ENCODE measurements at regions not wholly inside any gene's neighbourhood (a gene's known extent, or its start where the extent isn't known, plus 50 kb on each side); places are given as distances from the start of the nearest gene placed in this dataset.
"Not testable (repeated sequence)": the region's sequence is repeated elsewhere in the genome, so short reads cannot be mapped to it uniquely, and the experiment has no call there.

GRCh38 chr20:48214601-48215000 lies 429.3 kb upstream of the SULF2 start:
- DNase-seq (ENCODE audit: extremely low spot score): no peak
- WGBS: 67% methylated on average over 4 of the region's 5 CpGs
- Histone ChIP-seq H3K36me3 (no peaks in the 10 kb centered on the region), H3K9me3 (no peaks in the 10 kb centered on the region), H3K4me3 (no peak overlapping the region), H3K27ac (replicated peaks in 1 of 4) (no peak overlapping the region), H3K27me3 (no peaks in the 10 kb centered on the region), H3K4me1 (peaks cover 0 to 8% (median 6%) of the 10 kb centered on the region in 4 donors)
- intact Hi-C loops (cut with DNase I): no loop called here
- TF ChIP-seq CTCF (IDR thresholded peaks at IDR 0.05) (no peak), POLR2A (IDR thresholded peaks at IDR 0.05; ENCODE audit: low read depth) (no peak), EP300 (IDR thresholded peaks at IDR 0.05) (no peak), POLR2AphosphoS5 (IDR thresholded peaks at IDR 0.05) (no peak)

- H3K9me3 ChIP-seq; DNase-seq (ENCODE audit: extremely low spot score); intact Hi-C loops (cut with DNase I); H3K36me3 ChIP-seq; H3K27me3 ChIP-seq; H3K27ac ChIP-seq (replicated peaks in 1 of 4); H3K4me3 ChIP-seq: not testable (repeated sequence)
- WGBS: 86% methylated on average over 2 of the region's 12 CpGs
- H3K4me1 ChIP-seq: peaks cover 0 to 12% (median 6%) of the 10 kb centered on the region in 4 donors
Measured at GRCh38 chr20:48213635-48214034, 428.4 kb upstream of the SULF2 start.

- Histone ChIP-seq H3K9me3 (no peaks in the 10 kb centered on the region), H3K36me3 (no peaks in the 10 kb centered on the region), H3K27me3 (no peaks in the 10 kb centered on the region), H3K4me3 (no peak overlapping the region), H3K27ac (replicated peaks in 1 of 4) (no peak overlapping the region), H3K4me1 (peaks cover 0 to 12% (median 6%) of the 10 kb centered on the region in 4 donors)
- intact Hi-C loops (cut with DNase I): no loop called here
- TF ChIP-seq POLR2A (IDR thresholded peaks at IDR 0.05; ENCODE audit: low read depth) (no peak), EP300 (IDR thresholded peaks at IDR 0.05) (no peak)
- 94% methylated on average over 3 of the region's 3 CpGs for WGBS
- DNase-seq (ENCODE audit: extremely low spot score): no peak
Measured at GRCh38 chr20:48212806-48213509, 427.7 kb upstream of the SULF2 start.

- 97% methylated on average over 5 of the region's 5 CpGs for WGBS
- intact Hi-C loops (cut with DNase I): no loop called here
- no peak overlapping the region for H3K4me3 ChIP-seq
- H3K27ac ChIP-seq (replicated peaks in 1 of 4): no peak overlapping the region
- DNase-seq (ENCODE audit: extremely low spot score): no peak
- H3K36me3 ChIP-seq: no peaks in the 10 kb centered on the region
- no peak for TF ChIP-seq POLR2AphosphoS5 (IDR thresholded peaks at IDR 0.05)
- no peak for TF ChIP-seq EP300 (IDR thresholded peaks at IDR 0.05)
- no peak for TF ChIP-seq POLR2A (IDR thresholded peaks at IDR 0.05; ENCODE audit: low read depth)
- no peak for TF ChIP-seq CTCF (IDR thresholded peaks at IDR 0.05)
- no peaks in the 10 kb centered on the region for H3K9me3 ChIP-seq
- H3K4me1 ChIP-seq: peaks cover 0 to 12% (median 6%) of the 10 kb centered on the region in 4 donors
- no peaks in the 10 kb centered on the region for H3K27me3 ChIP-seq
Measured at GRCh38 chr20:48211847-48212246, 426.6 kb upstream of the SULF2 start.

- no peak overlapping the region for H3K27ac ChIP-seq (replicated peaks in 1 of 4)
- no peak for DNase-seq (ENCODE audit: extremely low spot score)
- H3K9me3 ChIP-seq: no peaks in the 10 kb centered on the region
- H3K36me3 ChIP-seq: no peaks in the 10 kb centered on the region
- peaks cover 0 to 12% (median 6%) of the 10 kb centered on the region in 4 donors for H3K4me1 ChIP-seq
- no peak for TF ChIP-seq POLR2A (IDR thresholded peaks at IDR 0.05; ENCODE audit: low read depth)
- no peak for TF ChIP-seq CTCF (IDR thresholded peaks at IDR 0.05)
- no peak for TF ChIP-seq POLR2AphosphoS5 (IDR thresholded peaks at IDR 0.05)
- TF ChIP-seq EP300 (IDR thresholded peaks at IDR 0.05): no peak
- H3K4me3 ChIP-seq: no peak overlapping the region
- WGBS: 65% methylated on average over 3 of the region's 3 CpGs
- H3K27me3 ChIP-seq: no peaks in the 10 kb centered on the region
- intact Hi-C loops (cut with DNase I): no loop called here
Measured at GRCh38 chr20:48211238-48211637, 426.0 kb upstream of the SULF2 start.
